Liver (tissue), 7 donors: ENCODE measurements at regions not wholly inside any gene's neighbourhood (a gene's known extent, or its start where the extent isn't known, plus 50 kb on each side); places are given as distances from the start of the nearest gene placed in this dataset.

Source experiments
- DNase-seq: peaks from one replicate; pipeline ENCODE4 v3.0.0-alpha.2; 2017; ENCODE audit warnings: low spot score
- H3K27ac ChIP-seq, 2 donors: one replicate each; pipeline ENCODE4 v1.7.0; 2013; ENCODE audit warnings: inconsistent platforms in 2 of 2, low read length in 2 of 2, control low read depth in 1 of 2, low read depth in 1 of 2, mild to moderate bottlenecking in 1 of 2
- H3K27me3 ChIP-seq, 4 donors: one replicate each; pipeline versions ENCODE4 v1.6.1 to v1.7.0; 2013; ENCODE audit warnings: low read length in 3 of 4, inconsistent platforms in 1 of 4, mild to moderate bottlenecking in 1 of 4, moderate library complexity in 1 of 4; ENCODE audit not compliant: control insufficient read depth in 4 of 4, insufficient read depth in 4 of 4
- H3K36me3 ChIP-seq, 4 donors: one replicate each; pipeline versions ENCODE4 v1.6.1 to v1.7.0; 2013; ENCODE audit warnings: low read length in 3 of 4, mild to moderate bottlenecking in 3 of 4, low read depth in 1 of 4, moderate library complexity in 1 of 4; ENCODE audit not compliant: control insufficient read depth in 4 of 4, insufficient read depth in 3 of 4
- H3K4me1 ChIP-seq, 4 donors: one replicate each; pipeline versions ENCODE4 v1.6.1 to v1.7.0; 2013; ENCODE audit warnings: low read length in 3 of 4, mild to moderate bottlenecking in 3 of 4, moderate library complexity in 1 of 4; ENCODE audit not compliant: control insufficient read depth in 4 of 4, insufficient read depth in 4 of 4
- H3K4me3 ChIP-seq, 3 donors: one replicate each; pipeline versions ENCODE4 v1.6.1 to v1.7.0; 2013; ENCODE audit warnings: low read length in 3 of 3, control low read depth in 1 of 3, low read depth in 1 of 3, mild to moderate bottlenecking in 1 of 3
- H3K9ac ChIP-seq, 2 donors: one replicate each; pipeline ENCODE4 v1.7.0; 2013; ENCODE audit warnings: low read length in 2 of 2, mild to moderate bottlenecking in 2 of 2, moderate library complexity in 2 of 2, control low read depth in 1 of 2, low read depth in 1 of 2
- H3K9me3 ChIP-seq, 4 donors: one replicate each; pipeline versions ENCODE4 v1.6.1 to v1.7.0; 2013; ENCODE audit warnings: low read length in 3 of 4; ENCODE audit not compliant: control insufficient read depth in 4 of 4
- ATF3 ChIP-seq: IDR thresholded peaks from 2 replicates; pipeline ENCODE4 v1.6.1; 2016; ENCODE audit warnings: antibody characterized with exemption
- EGR1 ChIP-seq, 2 donors: IDR thresholded peaks; 2 replicates each; pipeline ENCODE4 v1.6.1; 2016 to 2018; ENCODE audit warnings: antibody characterized with exemption in 2 of 2, low read depth in 2 of 2
- FOXA1 ChIP-seq: IDR thresholded peaks from 2 replicates; pipeline ENCODE4 v1.6.1; 2016; ENCODE audit warnings: antibody characterized with exemption
- GABPA ChIP-seq, 2 donors: IDR thresholded peaks in 1 of 2; conservative IDR thresholded peaks in 1 of 2; 2 replicates each; pipeline ENCODE4 v1.6.1; 2016; ENCODE audit warnings: antibody characterized with exemption in 2 of 2, mild to moderate bottlenecking in 1 of 2, moderate library complexity in 1 of 2
- HNF4A ChIP-seq, 2 donors: conservative IDR thresholded peaks; 2 replicates each; pipeline ENCODE4 v1.6.1; 2016; ENCODE audit warnings: antibody characterized with exemption in 2 of 2, mild to moderate bottlenecking in 2 of 2
- HNF4G ChIP-seq: IDR thresholded peaks from 2 replicates; pipeline ENCODE4 v1.6.1; 2016; ENCODE audit warnings: antibody characterized with exemption
- JUND ChIP-seq, 2 donors: IDR thresholded peaks; 2 replicates each; pipeline ENCODE4 v1.6.1; 2016; ENCODE audit warnings: antibody characterized with exemption in 2 of 2
- NR2F2 ChIP-seq: IDR thresholded peaks from 2 replicates; pipeline ENCODE4 v1.6.1; 2016; ENCODE audit warnings: antibody characterized with exemption
- RAD21 ChIP-seq, 2 donors: IDR thresholded peaks; 2 replicates each; pipeline ENCODE4 v1.6.1; 2016; ENCODE audit warnings: antibody characterized with exemption in 2 of 2, mild to moderate bottlenecking in 2 of 2
- REST ChIP-seq: IDR thresholded peaks from 2 replicates; pipeline ENCODE4 v1.6.1; 2016; ENCODE audit warnings: antibody characterized with exemption, mild to moderate bottlenecking
- RXRA ChIP-seq, 2 donors: IDR thresholded peaks; 2 replicates each; pipeline ENCODE4 v1.6.1; 2017 to 2018; ENCODE audit warnings: antibody characterized with exemption in 2 of 2, mild to moderate bottlenecking in 1 of 2
- SP1 ChIP-seq: IDR thresholded peaks from 2 replicates; pipeline ENCODE4 v1.6.1; 2018; ENCODE audit warnings: antibody characterized with exemption, mild to moderate bottlenecking
- ZBTB33 ChIP-seq: IDR thresholded peaks from 2 replicates; pipeline ENCODE4 v1.6.1; 2016; ENCODE audit warnings: antibody characterized with exemption
- WGBS: extraction: QIAGEN DNeasy Blood & Tissue Kit; methylation state at CpG from one replicate; pipeline ENCODE4 v1.1.7; 2013; 5-methylcytosine and 5-hydroxymethylcytosine counted together
- donor health status: healthy.
- donor health status: healthy.
- donor health status: healthy.
- donor health status: healthy.

- TF ChIP-seq ATF3 (no peak), FOXA1 (no peak), GABPA (IDR thresholded peaks at IDR 0.05 in 1 of 2, conservative IDR thresholded peaks at IDR 0.05 in 1 of 2) (no peak)
Measured at GRCh38 chr6:43957273-43957672, 170.0 kb downstream of the MRPL14 start (continued).

- Histone ChIP-seq H3K27ac (no peak overlapping the region), H3K27me3 (no peaks in the 10 kb centered on the region), H3K4me1 (peaks cover 0 to 18% (median 9%) of the 10 kb centered on the region in 4 donors), H3K9ac (no peak overlapping the region), H3K36me3 (no peaks in the 10 kb centered on the region), H3K4me3 (no peak overlapping the region), H3K9me3 (no peaks in the 10 kb centered on the region)
- WGBS, result 94% methylated on average over 3 of the region's 3 CpGs
- DNase-seq, result peak; percentile 1
- TF ChIP-seq NR2F2 (no peak), JUND (IDR thresholded peaks at IDR 0.05) (no peak), HNF4G (no peak)
Measured at GRCh38 chr6:43956478-43956877, 170.8 kb downstream of the MRPL14 start.

- peak overlapping the region; percentile 49 to 60 for H3K27ac ChIP-seq
- no peak overlapping the region for H3K9ac ChIP-seq
- no peaks in the 10 kb centered on the region for H3K9me3 ChIP-seq
- no peaks in the 10 kb centered on the region for H3K27me3 ChIP-seq
- peak; percentile 29 for DNase-seq
- 71% methylated on average over 12 of the region's 12 CpGs for WGBS
- peak; percentile 81 to 85 for TF ChIP-seq RXRA (IDR thresholded peaks at IDR 0.05)
- TF ChIP-seq ATF3, result no peak
- peak; percentile 15 to 61 for TF ChIP-seq HNF4A (conservative IDR thresholded peaks at IDR 0.05)
- peak; percentile 68 for TF ChIP-seq SP1
- peak; percentile 35 to 56 for TF ChIP-seq RAD21 (IDR thresholded peaks at IDR 0.05)
- peak; percentile 19 for TF ChIP-seq NR2F2
- peak; percentile 15 for TF ChIP-seq REST
- no peak for TF ChIP-seq EGR1 (IDR thresholded peaks at IDR 0.05; ENCODE audit: low read depth in 2 of 2)
- TF ChIP-seq JUND (IDR thresholded peaks at IDR 0.05), result peak in 1 of 2 donors; percentile 54
- TF ChIP-seq ZBTB33, result no peak
- no peak overlapping the region for H3K4me3 ChIP-seq
- H3K36me3 ChIP-seq, result no peaks in the 10 kb centered on the region
- H3K4me1 ChIP-seq, result peaks cover 0 to 28% (median 18%) of the 10 kb centered on the region in 4 donors
Measured at GRCh38 chr6:43954311-43955131, 172.7 kb downstream of the MRPL14 start.
